H1 (cell line): ENCODE measurements at regions not wholly inside any gene's neighbourhood (a gene's known extent, or its start where the extent isn't known, plus 50 kb on each side); places are given as distances from the start of the nearest gene placed in this dataset.

Source experiments
- CTCF ChIA-PET: fragments of 300-600 bp; sonication (Branson Sonifier 250); formaldehyde crosslinking; loops from one replicate; lab custom pipeline; 2021; ENCODE audit not compliant: partially characterized antibody; lab: Charles Lee
- POLR2A ChIA-PET: fragments of 300-600 bp; sonication (Branson Sonifier 250); formaldehyde crosslinking; loops from one replicate; lab custom pipeline; 2021; ENCODE audit warnings: inconsistent platforms; ENCODE audit not compliant: partially characterized antibody; lab: Charles Lee
- DNase-seq, 2 experiments: peaks; one replicate each; pipeline versions ENCODE4 v3.0.0 to v3.0.0-alpha.2; 2010 to 2022; ENCODE audit warnings: low spot score in 2 of 2, low read depth in 1 of 2, mixed read lengths in 1 of 2
- FAIRE-seq: peaks from 2 replicates; lab custom pipeline; 2011; peaks lifted over from hg19 to GRCh38; lab: Jason Lieb, UNC
- H2AFZ ChIP-seq: 2 replicates; pipeline ENCODE4 v1.8.1; 2012; ENCODE audit warnings: low read length, inconsistent platforms
- H2AK5ac ChIP-seq: 2 replicates; pipeline ENCODE4 v1.6.1; 2013; ENCODE audit warnings: low read depth, low read length
- H2BK120ac ChIP-seq: replicated peaks from 2 replicates; pipeline ENCODE3; 2013; ENCODE audit warnings: low read depth, low read length, inconsistent platforms
- H2BK12ac ChIP-seq: 2 replicates; pipeline ENCODE4 v1.6.1; 2013; ENCODE audit warnings: low read depth, low read length
- H2BK15ac ChIP-seq: 2 replicates; pipeline ENCODE4 v1.6.1; 2013; ENCODE audit warnings: low read length
- H2BK20ac ChIP-seq: 2 replicates; pipeline ENCODE4 v1.6.1; 2013; ENCODE audit warnings: low read length
- H2BK5ac ChIP-seq: 2 replicates; pipeline ENCODE4 v1.6.1; 2013; ENCODE audit warnings: low read depth, low read length
- H3K14ac ChIP-seq: 2 replicates; pipeline ENCODE4 v1.6.1; 2013; ENCODE audit warnings: inconsistent platforms; ENCODE audit not compliant: insufficient read length
- H3K18ac ChIP-seq: 2 replicates; pipeline ENCODE4 v1.6.1; 2013; ENCODE audit warnings: low read length; ENCODE audit errors: extremely low read depth
- H3K23ac ChIP-seq: 2 replicates; pipeline ENCODE4 v1.6.1; 2013; ENCODE audit warnings: inconsistent platforms; ENCODE audit not compliant: insufficient read length
- H3K23me2 ChIP-seq: 2 replicates; pipeline ENCODE4 v1.6.1; 2013; ENCODE audit warnings: low read depth, low read length
- H3K27ac ChIP-seq: 2 replicates; pipeline ENCODE4 v1.6.1; 2011; ENCODE audit warnings: low read depth, low read length, inconsistent platforms
- H3K27me3 ChIP-seq, 4 experiments: replicated peaks in 1 of 4; 1 replicate in 1 of 4; 2 replicates in 3 of 4; pipeline versions ENCODE4 v1.6.1 to v1.8.1; 2011 to 2013; ENCODE audit warnings: low read length in 3 of 4, mild to moderate bottlenecking in 3 of 4, inconsistent platforms in 2 of 4, mixed read lengths in 2 of 4, moderate library complexity in 1 of 4; ENCODE audit not compliant: control insufficient read depth in 3 of 4, insufficient read depth in 3 of 4; ENCODE audit errors: extremely low read depth in 1 of 4
- H3K36me3 ChIP-seq, 4 experiments: 2 replicates each; pipeline versions ENCODE4 v1.6.1 to v1.8.1; 2011 to 2013; ENCODE audit warnings: mild to moderate bottlenecking in 4 of 4, low read length in 3 of 4, moderate library complexity in 2 of 4, control low read depth in 1 of 4, inconsistent platforms in 1 of 4; ENCODE audit not compliant: insufficient read depth in 4 of 4, control insufficient read depth in 2 of 4
- H3K4ac ChIP-seq: replicated peaks from 2 replicates; pipeline ENCODE3; 2013; ENCODE audit warnings: low read length, low read depth, mixed read lengths, inconsistent platforms; ENCODE audit not compliant: insufficient read length
- H3K4me1 ChIP-seq, 4 experiments: replicated peaks in 1 of 4; 1 replicate in 1 of 4; 2 replicates in 3 of 4; pipeline versions ENCODE4 v1.6.1 to v1.8.1; 2011 to 2013; ENCODE audit warnings: low read length in 3 of 4, inconsistent platforms in 2 of 4, mixed read lengths in 1 of 4; ENCODE audit not compliant: insufficient read depth in 4 of 4, control insufficient read depth in 3 of 4
- H3K4me2 ChIP-seq, 2 experiments: 2 replicates each; pipeline versions ENCODE4 v1.6.1 to v1.8.1; 2011 to 2013; ENCODE audit warnings: low read depth in 2 of 2, low read length in 2 of 2, control low read depth in 1 of 2, inconsistent platforms in 1 of 2, mild to moderate bottlenecking in 1 of 2; ENCODE audit not compliant: insufficient read depth in 1 of 2
- H3K4me3 ChIP-seq, 4 experiments: fragments of 200-600, 300-600 bp in 1 of 4; sonication (generic), shearing (Covaris generic), sonication (Bioruptor Twin) in 1 of 4; 2 replicates each; pipeline versions ENCODE4 v1.5.1 to v1.8.1; 2011 to 2016; ENCODE audit warnings: low read length in 4 of 4, low read depth in 3 of 4, control low read depth in 2 of 4, inconsistent platforms in 2 of 4, mild to moderate bottlenecking in 2 of 4, mixed read lengths in 1 of 4, moderate library complexity in 1 of 4; ENCODE audit not compliant: insufficient read depth in 2 of 4; ENCODE audit errors: extremely low read depth in 1 of 4
- H3K56ac ChIP-seq: replicated peaks from 2 replicates; pipeline ENCODE3; 2013; ENCODE audit warnings: low read depth, mild to moderate bottlenecking, mixed read lengths, low read length, inconsistent platforms; ENCODE audit not compliant: insufficient read length
- H3K79me1 ChIP-seq: 2 replicates; pipeline ENCODE4 v1.6.1; 2013; ENCODE audit warnings: low read depth, low read length, control low read depth
- H3K79me2 ChIP-seq, 2 experiments: 2 replicates each; pipeline versions ENCODE4 v1.6.1 to v1.8.1; 2012 to 2013; ENCODE audit warnings: low read length in 2 of 2, mild to moderate bottlenecking in 2 of 2, inconsistent platforms in 1 of 2; ENCODE audit not compliant: insufficient read depth in 2 of 2, control insufficient read depth in 1 of 2
- H3K9ac ChIP-seq, 4 experiments: replicated peaks in 1 of 4; 1 replicate in 1 of 4; 2 replicates in 3 of 4; pipeline versions ENCODE4 v1.6.1 to v1.8.1; 2011 to 2013; ENCODE audit warnings: low read depth in 3 of 4, low read length in 3 of 4, control low read depth in 2 of 4, mild to moderate bottlenecking in 2 of 4, moderate library complexity in 2 of 4, inconsistent platforms in 1 of 4; ENCODE audit errors: extremely low read depth in 1 of 4
- H3K9me3 ChIP-seq, 2 experiments: 2 replicates each; pipeline versions ENCODE4 v1.6.1 to v1.8.1; 2012 to 2013; ENCODE audit warnings: mild to moderate bottlenecking in 2 of 2, moderate library complexity in 2 of 2, control low read depth in 1 of 2, inconsistent platforms in 1 of 2, low read depth in 1 of 2, low read length in 1 of 2, mixed read lengths in 1 of 2; ENCODE audit not compliant: insufficient read depth in 2 of 2
- H4K20me1 ChIP-seq, 2 experiments: replicated peaks in 1 of 2; 2 replicates each; pipeline versions ENCODE3 to v1.8.1; 2011 to 2013; ENCODE audit warnings: inconsistent platforms in 2 of 2, low read length in 2 of 2, mild to moderate bottlenecking in 1 of 2; ENCODE audit not compliant: insufficient read depth in 2 of 2, control insufficient read depth in 1 of 2
- H4K5ac ChIP-seq: 2 replicates; pipeline ENCODE4 v1.6.1; 2013; ENCODE audit warnings: low read length, low read depth, mixed read lengths, inconsistent platforms; ENCODE audit not compliant: insufficient read length
- H4K8ac ChIP-seq: 2 replicates; pipeline ENCODE4 v1.8.0; 2013; ENCODE audit warnings: mild to moderate bottlenecking, moderate library complexity, low read length, inconsistent platforms; ENCODE audit not compliant: insufficient read depth; ENCODE audit errors: extremely low read depth
- H4K91ac ChIP-seq: replicated peaks from 2 replicates; pipeline ENCODE3; 2013; ENCODE audit warnings: low read length, mixed read lengths, inconsistent platforms; ENCODE audit not compliant: insufficient read length
- GABPA ChIP-seq: IDR thresholded peaks from 2 replicates; pipeline ENCODE4 v1.6.1; 2011; ENCODE audit warnings: mild to moderate bottlenecking, low read length, moderate library complexity, borderline replicate concordance; ENCODE audit not compliant: insufficient read depth
- HDAC6 ChIP-seq: IDR thresholded peaks from one replicate; pipeline ENCODE4 v1.7.1; 2012; ENCODE audit warnings: low read depth, mild to moderate bottlenecking, inconsistent platforms, low read length, moderate library complexity
- JUND ChIP-seq: IDR thresholded peaks from 2 replicates; pipeline ENCODE4 v1.6.1; 2011; ENCODE audit warnings: mild to moderate bottlenecking, improper control_type of control experiment, low read length
- SRF ChIP-seq: IDR thresholded peaks from 2 replicates; pipeline ENCODE4 v1.6.1; 2011; ENCODE audit warnings: mild to moderate bottlenecking, low read depth, low read length, moderate library complexity
- YY1 ChIP-seq: IDR thresholded peaks from 2 replicates; pipeline ENCODE4 v1.6.1; 2011; ENCODE audit warnings: low read depth, mild to moderate bottlenecking, low read length
- WGBS, 2 experiments: shearing (Covaris generic) in 1 of 2; methylation state at CpG; one replicate each; pipeline versions ENCODE4 v1.1.6 to v1.1.7; 2013 to 2015; ENCODE audit warnings: low lambda C conversion rate in 2 of 2, mixed read lengths in 2 of 2, inconsistent platforms in 1 of 2, low coverage in 1 of 2, missing lambda C conversion rate in 1 of 2; ENCODE audit not compliant: insufficient replicate concordance in 2 of 2, insufficient coverage in 1 of 2, insufficient read length in 1 of 2; ENCODE audit errors: extremely low coverage in 1 of 2, missing lambda C conversion rate in 1 of 2; 5-methylcytosine and 5-hydroxymethylcytosine counted together

DNA sequence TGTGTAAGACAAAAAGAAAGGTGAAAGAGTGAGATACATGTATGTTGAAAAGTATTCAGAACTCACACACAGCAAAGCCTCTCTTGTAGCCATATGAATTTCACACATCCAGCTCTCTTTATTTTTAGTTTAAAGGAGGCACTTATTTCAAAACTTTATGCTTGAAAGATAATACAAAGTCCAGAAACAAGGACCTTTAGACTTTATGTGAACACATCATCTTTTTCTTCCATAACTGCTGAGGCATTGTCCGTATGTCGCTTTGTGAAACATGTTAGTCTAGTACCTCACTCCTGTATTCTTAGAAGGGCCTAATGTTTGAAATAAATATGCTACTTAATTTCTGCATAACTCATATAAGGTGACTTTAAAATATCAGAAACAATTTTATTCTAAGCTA lies 763.4 kb downstream of the GBE1 start:
- H3K79me1 ChIP-seq, result no peaks in the 10 kb centered on the region
- H3K4ac ChIP-seq, result no peak overlapping the region
- no peak overlapping the region for H3K14ac ChIP-seq
- no peak overlapping the region for H2BK12ac ChIP-seq
- H2BK20ac ChIP-seq, result no peak overlapping the region
- DNase-seq (no peak), FAIRE-seq (no peak)
- H2AFZ ChIP-seq, result no peak overlapping the region
- H3K4me2 ChIP-seq, result no peak overlapping the region
- no peaks in the 10 kb centered on the region for H3K79me2 ChIP-seq
- no peak overlapping the region for H3K9ac ChIP-seq
- no peaks in the 10 kb centered on the region for H4K20me1 ChIP-seq
- ChIA-PET CTCF (no interaction called here), POLR2A (no interaction called here)
- H2AK5ac ChIP-seq, result no peak overlapping the region
- H3K9me3 ChIP-seq, result no peaks in the 10 kb centered on the region
- H4K8ac ChIP-seq, result no peak overlapping the region
- H3K36me3 ChIP-seq, result no peaks in the 10 kb centered on the region
- no peak overlapping the region for H2BK120ac ChIP-seq
- H3K18ac ChIP-seq, result no peak overlapping the region
- H3K23ac ChIP-seq, result no peak overlapping the region
- no peak for TF ChIP-seq YY1
- no peak for TF ChIP-seq HDAC6
- TF ChIP-seq JUND, result no peak
- TF ChIP-seq GABPA, result no peak
- no peak for TF ChIP-seq SRF
- H2BK15ac ChIP-seq, result no peak overlapping the region
- H3K56ac ChIP-seq, result no peak overlapping the region
- H3K4me1 ChIP-seq, result no peaks in the 10 kb centered on the region
- no peak overlapping the region for H4K91ac ChIP-seq
- no peak overlapping the region for H3K4me3 ChIP-seq
- no peak overlapping the region for H2BK5ac ChIP-seq
- H3K27ac ChIP-seq, result no peak overlapping the region
- H4K5ac ChIP-seq, result no peak overlapping the region
- H3K27me3 ChIP-seq, result no peaks in the 10 kb centered on the region
- 88% methylated on average over 2 of the region's 2 CpGs; no CpG with 5 or more reads in 1 of the 2 experiments for WGBS, 2 experiments
- H3K23me2 ChIP-seq, result no peaks in the 10 kb centered on the region; the same call in 1 of the 2 replicates
